ENCODE measurements at regions not wholly inside any gene's neighbourhood (a gene's known extent, or its start where the extent isn't known, plus 50 kb on each side); places are given as distances from the start of the nearest gene placed in this dataset.

- no peak for TF ChIP-seq ZNF266 (tag by site-specific recombination; IDR thresholded peaks at IDR 0.05; ENCODE audit: low read depth)
- no peak overlapping the region for H3K4me3 ChIP-seq (ENCODE audit: low read depth, low read length)
- CTCF ChIA-PET: no interaction called here
- POLR2A ChIA-PET: no interaction called here
- no peaks in the 10 kb centered on the region for H3K9me3 ChIP-seq (ENCODE audit: control insufficient read depth, insufficient read depth, low read depth, low read length)
- H3K4me1 ChIP-seq (ENCODE audit: control insufficient read depth, insufficient read depth, low read length): peaks cover 10% of the 10 kb centered on the region
- no peaks in the 10 kb centered on the region for H3K36me3 ChIP-seq (ENCODE audit: control insufficient read depth in 2 of 2, insufficient read depth in 1 of 2, low read length in 2 of 2)
- H3K27ac ChIP-seq (ENCODE audit: extremely low read depth, low read depth, low read length): no peak overlapping the region
Measured at GRCh38 chr3:102161384-102162006, 273.3 kb upstream of the ZPLD1 start.

- Histone ChIP-seq H3K27ac (ENCODE audit: extremely low read depth, low read depth, low read length) (peak overlapping the region; percentile 48), H3K4me1 (ENCODE audit: control insufficient read depth, insufficient read depth, low read length) (peaks cover 10% of the 10 kb centered on the region), H3K9me3 (ENCODE audit: control insufficient read depth, insufficient read depth, low read depth, low read length) (no peaks in the 10 kb centered on the region), H3K36me3 (ENCODE audit: control insufficient read depth in 2 of 2, insufficient read depth in 1 of 2, low read length in 2 of 2) (no peaks in the 10 kb centered on the region), H3K4me3 (ENCODE audit: low read depth, low read length) (no peak overlapping the region)
- TF ChIP-seq ZNF266 (tag by site-specific recombination; IDR thresholded peaks at IDR 0.05; ENCODE audit: low read depth) (no peak), ZNF776 (tag by site-specific recombination; IDR thresholded peaks at IDR 0.05; ENCODE audit: borderline replicate concordance) (no peak), ZSCAN16 (tag by site-specific recombination; IDR thresholded peaks at IDR 0.05) (no peak), GLIS1 (tag by site-specific recombination; IDR thresholded peaks at IDR 0.05) (no peak), HOXC10 (CRISPR knock-in tag; IDR thresholded peaks at IDR 0.05) (no peak), GFI1B (tag by site-specific recombination; IDR thresholded peaks at IDR 0.05) (no peak), PRDM2 (tag by site-specific recombination; IDR thresholded peaks at IDR 0.05; ENCODE audit: borderline replicate concordance) (no peak), ZNF280C (tag by site-specific recombination; IDR thresholded peaks at IDR 0.05) (no peak), ZXDB (tag by site-specific recombination; IDR thresholded peaks at IDR 0.05) (no peak), ZNF398 (tag by site-specific recombination; IDR thresholded peaks at IDR 0.05) (no peak), ZNF580 (tag by site-specific recombination; IDR thresholded peaks at IDR 0.05) (no peak), FEZF1 (tag by site-specific recombination; IDR thresholded peaks at IDR 0.05) (no peak), ZNF354C (tag by site-specific recombination; IDR thresholded peaks at IDR 0.05; ENCODE audit: borderline replicate concordance, low read depth) (no peak), PATZ1 (tag by site-specific recombination; IDR thresholded peaks at IDR 0.05) (no peak), ZBTB26 (tag by site-specific recombination; optimal IDR thresholded peaks at IDR 0.05) (no peak), KLF17 (tag by site-specific recombination; IDR thresholded peaks at IDR 0.05) (no peak), ZNF121 (tag by site-specific recombination; IDR thresholded peaks at IDR 0.05) (no peak), ZNF747 (tag by site-specific recombination; IDR thresholded peaks at IDR 0.05) (no peak)
- ChIA-PET CTCF (interaction anchor here (0.8 to 0.9 kb wide), 2 partner anchors 13 to 63 kb away, joined by 4 read pairs; no protein-coding TSS in a partner anchor), POLR2A (interaction anchor here (1.6 kb wide), 1 partner anchor 312 kb away, joined by 5 read pairs; the partner anchor contains the start of gene NFKBIZ)
Measured at GRCh38 chr3:102162251-102162650, 272.6 kb upstream of the ZPLD1 start.

Measured in HEK293 (cell line).